NCI-H1048 (cell line): ENCODE measurements at regions not wholly inside any gene's neighbourhood (a gene's known extent, or its start where the extent isn't known, plus 50 kb on each side); places are given as distances from the start of the nearest gene placed in this dataset.

Experiments
- DNase-seq: peaks from one replicate; lab custom pipeline; 2025; lab: John Stamatoyannopoulos, UW

DNA sequence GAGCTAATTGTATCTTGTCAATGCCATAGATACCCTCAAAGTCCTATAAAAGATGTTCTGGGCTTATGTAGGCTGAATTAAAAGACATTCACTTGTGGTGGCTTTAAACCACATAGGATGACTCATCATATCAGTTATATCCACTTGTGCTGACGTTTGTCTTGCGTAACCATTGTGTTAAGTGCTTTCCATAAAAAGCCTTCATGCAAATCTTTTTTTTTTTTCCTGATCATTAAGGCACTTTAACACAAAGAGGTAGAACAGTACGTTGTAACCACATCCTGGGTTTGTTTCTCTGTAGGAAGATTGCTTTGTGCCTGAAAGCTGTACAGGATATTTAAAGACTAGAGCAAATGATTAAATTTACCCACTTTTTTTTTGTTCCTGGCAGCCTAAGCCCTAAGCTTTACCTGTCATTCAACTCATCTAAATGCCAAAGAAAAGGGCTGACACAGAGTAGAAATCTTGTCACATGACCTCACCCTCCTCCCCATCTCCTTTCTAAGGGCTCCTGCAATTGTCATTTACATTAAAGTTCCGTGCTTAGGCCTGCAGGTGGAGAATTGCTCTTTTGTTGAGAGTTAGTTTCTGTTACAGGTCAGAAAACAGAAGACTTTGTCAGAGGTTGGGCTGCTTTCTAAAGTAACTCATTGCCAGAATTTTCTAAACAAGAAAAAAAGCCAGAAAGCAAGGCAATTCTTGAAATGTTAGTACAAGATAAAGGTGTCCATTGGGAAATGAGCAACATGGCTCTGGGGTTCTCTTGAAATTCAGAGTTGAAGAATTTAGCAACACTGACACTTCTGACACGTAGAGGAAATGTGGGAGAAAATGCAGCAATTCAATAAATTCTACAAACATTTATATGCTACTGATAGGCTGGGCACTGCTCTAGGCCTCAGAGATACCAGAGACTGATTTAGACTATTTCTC is 555.6 kb downstream of the PPARGC1A start:
- peak; percentile 75 for DNase-seq

DNA sequence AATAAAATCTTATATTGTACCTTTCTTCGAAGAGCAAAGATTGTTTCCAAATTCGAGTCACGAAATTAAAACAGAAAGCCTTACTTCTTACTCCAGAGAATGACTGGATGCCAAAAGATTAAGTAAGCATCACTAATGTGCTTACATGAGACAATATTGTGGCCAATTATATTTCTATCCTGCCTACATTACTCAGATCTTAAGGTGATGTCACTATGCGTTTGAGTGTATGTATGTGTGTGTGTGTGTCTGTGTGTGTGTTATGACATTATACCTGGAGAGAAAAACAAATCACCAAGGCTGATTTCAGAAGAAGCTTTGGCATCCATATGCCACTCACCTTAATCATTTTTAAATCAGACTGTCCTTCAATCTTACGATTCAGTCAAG is 556.3 kb downstream of the PPARGC1A start:
- DNase-seq = peak; percentile 8

DNA sequence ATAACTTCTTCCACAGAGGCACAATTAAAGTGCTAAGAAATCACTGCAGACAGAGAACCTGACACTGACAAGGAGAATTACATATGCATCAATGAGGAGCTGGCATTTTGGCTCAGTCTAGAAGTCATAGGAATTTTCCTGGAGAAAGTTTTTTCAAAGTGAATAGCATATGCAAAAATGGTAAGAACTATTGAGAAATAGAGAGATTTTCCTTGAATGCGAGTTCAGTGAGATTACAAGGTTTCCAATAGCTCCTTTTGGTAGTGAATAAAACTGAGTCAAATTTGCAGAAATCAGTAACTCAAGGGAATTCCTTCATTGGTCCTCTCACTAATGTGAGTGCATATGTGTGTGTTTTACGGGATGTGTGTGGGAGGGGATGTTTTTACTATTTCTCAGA is 557.5 kb downstream of the PPARGC1A start:
- no peak for DNase-seq

DNA sequence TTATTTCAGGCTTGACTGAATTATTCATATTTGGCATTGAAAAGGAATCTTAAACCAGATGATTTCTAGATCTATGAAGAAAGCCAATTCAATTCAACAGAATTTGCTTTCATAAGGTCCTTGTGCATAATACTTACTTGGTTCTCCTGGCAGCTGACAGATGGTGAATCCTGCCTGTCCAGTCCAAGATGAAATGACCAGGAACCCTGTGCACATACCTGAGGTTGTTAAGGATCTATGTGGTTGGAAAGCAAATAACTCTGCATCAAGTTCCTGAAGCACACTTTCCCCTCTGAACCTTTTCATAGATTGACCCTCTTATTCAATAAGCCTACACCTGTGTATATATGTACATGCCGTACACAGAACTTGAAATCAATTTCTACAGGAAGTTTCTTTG is 562.7 kb downstream of the PPARGC1A start:
- no peak for DNase-seq

DNA sequence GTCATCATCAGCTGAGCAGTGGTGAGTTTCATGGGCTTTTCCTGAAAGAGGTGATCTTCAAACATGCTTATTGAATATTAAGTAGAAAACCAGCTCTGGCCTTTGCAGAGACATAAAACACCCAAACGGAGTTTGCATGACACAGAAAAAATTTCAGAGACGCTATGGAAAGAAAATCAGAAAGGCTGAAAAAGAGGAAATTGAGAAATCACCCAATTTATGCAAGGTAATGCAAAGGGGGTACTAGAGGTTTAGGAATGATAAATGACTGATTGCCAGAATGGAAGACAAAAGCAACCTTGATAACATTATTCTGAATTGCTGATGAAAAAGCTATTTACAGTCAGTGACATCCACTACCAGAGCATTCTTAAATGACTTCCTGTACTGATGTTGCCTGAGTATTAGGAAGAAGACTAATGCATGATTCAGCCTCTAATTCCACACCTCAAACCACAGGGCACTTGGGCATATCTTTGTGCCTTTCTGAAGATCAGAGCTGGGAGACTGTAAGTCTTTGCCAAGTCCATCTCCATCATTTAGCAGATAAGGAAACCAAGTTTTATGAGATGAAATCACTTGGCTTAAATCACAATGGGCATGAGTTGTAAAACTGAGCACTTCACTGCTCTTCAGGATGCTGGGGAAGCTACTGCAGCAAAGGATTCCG is 565.7 kb downstream of the PPARGC1A start:
- no peak for DNase-seq

DNA sequence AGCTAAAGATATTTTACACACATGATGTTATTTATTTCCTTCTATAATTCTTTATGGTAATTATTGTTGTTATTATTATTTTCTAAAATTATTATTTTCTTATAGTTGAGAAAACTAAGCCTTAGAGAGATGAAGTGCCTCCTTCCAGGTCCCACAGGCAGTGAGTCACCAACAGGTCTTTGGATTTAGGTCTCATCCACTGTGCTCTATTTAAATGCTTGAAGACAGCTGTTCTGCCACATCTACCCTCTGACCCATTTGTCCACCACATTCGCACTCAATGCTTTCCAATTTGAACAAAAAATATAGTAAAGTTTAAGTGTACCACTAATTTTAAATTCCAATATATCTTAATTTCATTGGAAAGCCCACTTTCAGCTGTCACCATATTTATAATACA is 566.4 kb downstream of the PPARGC1A start:
- DNase-seq = no peak

DNA sequence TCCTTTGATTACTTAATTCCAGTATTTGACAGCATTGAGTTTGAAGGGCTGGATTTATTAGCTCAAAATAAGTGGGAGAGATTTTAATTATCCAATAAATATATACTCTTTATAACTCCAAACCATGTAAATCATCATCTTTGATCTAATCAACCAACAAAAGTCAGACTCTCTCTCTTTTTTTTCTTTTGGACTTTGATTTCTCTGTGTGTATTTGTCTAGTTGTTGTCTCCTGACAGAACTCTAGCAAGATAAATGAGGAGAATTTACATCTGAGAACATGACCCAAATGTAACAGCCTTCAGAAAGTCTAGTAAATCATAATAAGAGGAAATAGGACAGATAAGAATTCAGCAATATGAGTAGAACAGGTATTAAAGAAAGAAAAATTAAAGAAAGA is 567.1 kb downstream of the PPARGC1A start:
- no peak for DNase-seq

DNA sequence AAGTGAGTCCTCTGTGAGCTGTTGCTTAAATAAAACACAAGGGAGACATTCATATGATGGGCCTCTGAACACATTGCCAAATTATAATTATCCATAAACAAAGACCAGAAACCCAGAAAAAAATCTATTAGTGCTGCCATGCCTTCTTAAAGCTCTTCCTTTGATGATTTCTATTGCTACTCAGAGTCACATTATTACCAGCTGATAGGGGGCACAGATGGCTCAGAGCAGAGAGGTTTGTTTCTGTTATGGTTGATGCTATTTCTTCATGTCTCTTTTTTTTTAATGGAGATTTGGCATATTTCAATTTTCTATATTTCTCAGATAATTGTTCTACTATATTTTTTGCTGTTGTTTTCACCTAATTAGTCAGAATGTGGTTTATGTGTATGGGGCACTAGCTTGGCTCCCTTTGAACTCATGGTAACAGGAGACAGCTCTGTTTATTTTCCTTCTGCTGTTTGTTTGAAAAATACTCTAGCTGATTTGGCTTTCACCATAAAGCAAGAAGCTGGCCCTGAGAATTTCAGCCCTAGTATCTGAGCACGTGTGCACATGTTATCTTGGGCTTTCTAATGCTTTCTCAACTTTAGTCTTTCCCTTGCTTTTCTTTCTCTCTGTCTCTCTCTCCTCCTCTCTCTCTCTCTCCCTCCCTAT is 568.8 kb downstream of the PPARGC1A start:
- no peak for DNase-seq

DNA sequence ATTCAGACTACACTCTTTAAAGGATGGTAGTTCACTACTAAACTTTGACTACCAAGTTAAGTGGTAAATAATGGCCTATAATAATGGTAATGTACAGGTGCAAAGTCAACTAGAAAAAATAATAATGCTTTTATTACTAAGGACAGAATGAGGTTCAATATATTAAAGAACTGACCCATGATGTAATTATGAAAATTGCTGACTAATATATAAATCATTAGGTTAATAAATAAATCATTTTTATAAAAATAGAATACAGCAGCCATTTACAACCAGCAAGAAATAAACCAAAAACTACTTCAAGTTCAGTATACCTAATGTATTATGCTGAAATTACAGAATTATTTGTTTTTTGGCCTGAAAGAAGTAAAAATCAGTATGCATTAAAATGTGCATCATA is 577.2 kb downstream of the PPARGC1A start:
- no peak for DNase-seq

DNA sequence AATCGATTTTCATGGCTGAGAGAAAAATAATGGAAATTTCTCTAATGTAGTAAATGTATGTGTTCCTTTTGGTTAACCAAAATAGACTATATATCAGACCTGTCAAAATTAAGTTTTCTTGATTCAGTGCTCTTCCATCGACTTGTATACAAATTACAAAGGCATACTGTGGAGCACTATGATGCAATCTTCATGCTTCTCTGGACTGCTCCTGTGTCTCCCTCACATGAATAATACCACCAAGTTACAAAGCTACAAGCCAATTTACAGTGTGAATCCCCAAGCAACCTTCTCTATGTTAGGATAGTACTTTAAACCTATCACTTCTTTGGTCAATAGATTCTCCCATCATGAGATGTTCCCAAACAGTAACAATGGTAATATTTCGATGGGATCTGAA is 577.9 kb downstream of the PPARGC1A start:
- DNase-seq = no peak

DNA sequence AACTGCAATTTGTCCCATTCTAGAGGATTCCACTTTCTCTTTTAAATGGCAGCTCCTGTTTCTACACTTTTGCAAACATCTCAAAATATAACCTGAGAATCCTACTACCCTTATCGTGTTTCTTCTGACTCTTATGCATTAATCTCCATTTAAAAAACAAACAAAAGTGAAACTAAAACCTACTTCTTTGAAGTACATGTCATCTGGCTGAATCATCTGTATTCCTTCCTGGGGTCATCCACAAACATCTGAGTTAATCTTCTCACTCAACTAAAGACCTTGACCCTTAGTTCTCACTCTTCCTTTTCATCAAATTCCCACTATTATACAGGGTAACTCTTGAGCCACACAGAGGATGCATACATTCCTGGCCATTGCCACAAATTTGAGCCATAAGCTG is 584.8 kb downstream of the PPARGC1A start:
- DNase-seq = no peak

DNA sequence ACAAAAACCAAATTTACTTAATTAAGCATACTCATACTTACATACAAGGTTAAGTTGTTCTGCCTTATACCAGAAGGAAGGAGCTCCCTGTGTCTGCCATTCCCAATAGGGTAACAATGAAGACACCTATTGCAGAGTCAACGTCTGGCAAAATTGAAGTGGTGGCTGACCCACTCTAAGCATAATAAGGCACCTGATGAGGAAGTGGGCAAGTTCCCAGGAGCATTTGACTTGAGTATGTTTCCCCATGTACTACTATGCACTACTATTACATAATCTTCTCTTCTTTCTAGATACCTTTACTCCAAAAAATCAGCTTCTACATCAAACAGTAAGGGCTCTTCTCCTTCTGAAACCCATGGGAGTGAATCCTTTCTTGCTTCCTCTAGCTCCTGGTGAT is 591.5 kb downstream of the PPARGC1A start:
- no peak for DNase-seq

DNA sequence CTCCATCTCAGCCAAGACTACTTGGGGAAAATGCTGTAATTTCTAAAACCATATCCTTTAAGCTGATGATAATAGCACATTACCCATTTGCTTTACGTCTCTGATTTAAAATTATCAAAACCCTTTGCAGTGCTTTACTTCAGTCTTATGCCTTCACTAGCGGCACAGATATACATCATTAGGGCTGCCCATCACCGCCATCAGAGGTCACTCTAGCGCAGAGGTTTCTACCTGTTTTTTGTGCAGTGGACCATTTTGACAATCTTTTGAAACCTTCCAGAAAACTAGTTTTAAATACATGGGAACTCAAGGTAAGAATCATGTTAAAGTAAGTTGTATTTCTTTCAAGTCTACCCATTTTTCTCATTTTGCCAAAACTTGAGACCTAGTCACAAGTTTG is 592.5 kb downstream of the PPARGC1A start:
- DNase-seq = no peak

DNA sequence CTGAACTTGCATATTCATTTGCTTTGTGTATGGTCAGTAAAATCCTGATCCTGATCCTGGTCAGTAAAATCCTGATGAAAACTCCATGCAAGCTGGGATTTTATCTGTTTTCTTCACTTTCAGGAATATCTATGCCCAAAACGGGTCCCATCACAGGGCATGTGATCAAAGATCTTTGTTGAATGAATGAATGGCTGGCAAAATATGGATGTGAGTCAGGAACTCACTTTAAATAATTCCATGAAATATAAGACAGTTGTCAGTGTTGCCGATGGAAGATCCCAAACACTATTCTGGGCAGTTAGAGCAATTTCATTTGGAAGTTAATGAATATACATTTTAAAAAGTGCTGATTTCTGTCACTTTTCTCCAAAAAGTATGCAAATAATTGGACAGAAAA is 598.4 kb downstream of the GBA3 start:
- DNase-seq = no peak

DNA sequence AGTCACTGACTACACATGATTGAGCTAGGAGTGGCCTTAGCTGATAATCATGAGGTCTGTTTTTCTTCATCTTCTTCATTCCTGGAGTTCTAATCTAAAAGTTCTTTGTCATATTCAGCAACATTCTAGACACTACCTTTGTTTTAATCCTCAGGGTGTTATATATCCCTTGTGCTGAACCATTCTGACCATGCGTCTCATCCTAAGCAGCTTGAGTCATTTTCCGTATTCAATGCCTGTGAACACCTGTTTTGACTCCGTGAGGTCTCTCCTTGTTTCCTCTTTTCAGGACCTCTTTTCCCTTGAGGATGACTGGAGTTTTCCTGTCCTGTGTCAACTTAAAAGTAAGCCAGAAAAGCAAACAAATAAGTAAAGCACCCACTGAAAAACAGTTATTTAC is 597.9 kb downstream of the GBA3 start:
- no peak for DNase-seq

DNA sequence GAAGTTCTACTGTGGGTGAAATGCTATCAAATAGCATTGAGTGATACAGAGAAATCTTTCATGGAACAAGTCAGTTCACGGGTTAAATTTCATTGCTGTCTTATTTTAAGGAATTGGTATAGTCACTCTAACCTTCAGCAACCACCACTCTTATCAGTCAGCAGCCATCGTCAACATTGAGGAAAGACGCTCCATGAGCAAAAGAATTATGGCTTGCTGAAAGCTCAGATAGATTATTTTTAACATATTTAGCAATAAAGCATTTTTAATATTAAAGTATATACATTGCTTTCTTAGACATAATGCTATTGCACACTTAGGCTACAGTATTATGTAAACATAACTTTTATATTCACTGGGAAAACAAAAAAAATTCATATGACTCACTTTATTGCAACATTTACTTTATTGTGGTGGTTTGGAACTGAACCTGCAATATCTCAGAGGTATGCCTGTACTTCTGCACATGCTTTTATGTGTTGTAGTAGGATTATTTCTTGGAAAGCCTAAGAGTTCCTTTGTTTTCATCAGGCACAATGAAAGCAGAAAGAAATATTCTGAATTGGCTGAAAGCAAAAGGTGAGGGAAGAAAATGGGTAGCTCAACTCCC is 586.7 kb downstream of the GBA3 start:
- no peak for DNase-seq

DNA sequence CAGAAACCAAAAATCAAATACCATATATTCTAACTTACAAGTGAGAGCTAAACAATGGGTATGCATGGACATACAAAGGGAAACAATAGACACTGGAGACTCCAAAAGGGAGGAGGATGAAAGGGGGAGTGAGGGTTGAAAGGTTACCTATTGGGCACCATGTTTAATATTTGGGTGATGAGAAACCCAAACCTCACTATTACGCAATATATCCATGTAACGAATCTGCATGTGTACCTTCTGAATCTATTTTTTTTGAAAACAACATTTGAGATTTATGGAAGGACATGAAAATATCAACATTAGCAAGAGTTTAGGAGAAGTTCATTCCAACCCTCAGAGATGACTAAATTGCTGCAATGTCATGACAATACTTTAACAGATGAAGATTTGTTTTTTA is 586.1 kb downstream of the GBA3 start:
- no peak for DNase-seq

DNA sequence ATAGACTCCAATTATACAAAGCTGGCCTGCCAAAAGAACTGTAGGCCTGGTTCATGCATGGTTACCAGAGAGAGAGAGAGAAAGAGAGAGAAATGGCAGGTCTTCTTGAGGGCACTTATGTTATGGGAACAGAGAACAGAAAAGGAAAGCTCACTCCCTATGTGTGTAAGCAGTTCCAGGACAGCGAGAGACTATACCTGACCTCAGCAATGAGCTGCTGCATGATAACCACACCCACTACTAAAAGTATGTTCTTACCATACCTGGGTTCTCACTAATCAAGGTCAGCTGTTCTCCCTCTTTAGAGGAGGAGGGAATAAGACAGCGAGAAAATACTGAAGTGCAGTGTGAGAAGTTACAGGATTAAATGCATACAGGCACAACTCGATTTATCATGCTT is 583.3 kb downstream of the GBA3 start:
- DNase-seq = no peak

DNA sequence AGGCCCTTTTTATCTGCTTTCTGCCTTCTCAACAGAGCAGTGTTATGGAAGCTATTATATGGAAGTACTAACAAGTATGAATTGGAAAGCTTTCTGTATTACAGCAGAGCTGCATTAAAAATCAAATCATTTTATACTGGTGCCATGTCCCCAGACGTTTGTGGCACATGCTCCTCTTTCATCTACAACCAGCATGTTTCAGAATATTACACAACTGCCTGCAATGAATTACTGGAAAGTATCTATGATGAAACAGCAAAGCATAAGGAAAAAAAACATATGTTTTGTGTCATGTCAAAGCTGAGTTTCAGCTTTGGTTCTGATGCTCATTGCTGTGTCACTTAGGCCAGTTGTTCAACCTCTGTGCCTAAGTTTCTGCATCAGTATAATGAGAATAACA is 576.8 kb downstream of the GBA3 start:
- DNase-seq = no peak

DNA sequence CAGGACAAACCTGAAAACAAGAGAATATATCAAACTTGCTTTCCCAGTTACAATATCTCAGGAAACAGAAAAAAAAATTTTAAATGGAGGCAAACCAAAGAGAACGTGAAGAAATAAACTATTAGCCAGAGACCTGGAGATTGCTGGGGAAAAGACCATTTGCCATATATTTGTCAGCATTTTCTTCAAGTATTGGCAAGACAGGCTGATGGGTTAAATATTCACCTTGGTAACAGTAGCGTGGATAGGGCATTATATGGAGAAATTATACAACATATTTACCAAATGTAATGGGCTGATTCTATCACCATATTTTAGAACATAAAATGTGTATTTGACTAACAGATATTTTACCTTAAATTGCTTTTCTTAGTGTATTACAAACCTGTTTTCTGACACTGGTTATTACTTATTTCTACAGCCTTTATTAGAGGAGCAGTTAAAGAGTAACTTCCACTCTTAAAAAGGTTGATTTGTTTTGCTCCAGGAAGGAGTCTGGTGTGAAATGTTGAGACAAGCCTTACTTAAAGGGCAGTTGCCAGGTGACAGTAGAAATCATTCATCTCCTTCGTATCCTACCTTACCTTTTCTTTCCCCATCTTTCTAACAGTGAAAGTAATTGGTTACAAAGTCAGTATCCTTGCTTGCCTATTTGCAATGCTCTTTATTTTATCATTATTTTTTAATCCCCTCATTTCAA is 575.5 kb downstream of the GBA3 start:
- DNase-seq = no peak

DNA sequence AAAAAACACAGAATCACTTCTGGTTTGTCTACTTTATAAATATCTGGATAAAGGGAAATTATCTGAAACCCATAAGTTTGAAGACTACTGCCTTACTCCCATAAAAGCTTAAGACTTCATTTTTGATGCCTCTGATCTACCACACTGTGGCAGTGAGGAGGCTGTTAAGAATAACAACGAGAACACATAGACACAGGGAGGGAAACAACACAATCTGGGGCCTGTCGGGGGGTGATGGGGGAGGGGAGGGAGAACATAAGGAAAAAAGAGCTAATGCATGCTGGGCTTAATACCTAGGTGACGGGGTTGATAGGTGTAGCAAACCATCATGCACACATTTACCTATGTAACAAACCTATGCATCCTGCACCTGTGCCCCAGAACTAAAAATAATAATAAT is 573.7 kb downstream of the GBA3 start:
- DNase-seq = no peak

DNA sequence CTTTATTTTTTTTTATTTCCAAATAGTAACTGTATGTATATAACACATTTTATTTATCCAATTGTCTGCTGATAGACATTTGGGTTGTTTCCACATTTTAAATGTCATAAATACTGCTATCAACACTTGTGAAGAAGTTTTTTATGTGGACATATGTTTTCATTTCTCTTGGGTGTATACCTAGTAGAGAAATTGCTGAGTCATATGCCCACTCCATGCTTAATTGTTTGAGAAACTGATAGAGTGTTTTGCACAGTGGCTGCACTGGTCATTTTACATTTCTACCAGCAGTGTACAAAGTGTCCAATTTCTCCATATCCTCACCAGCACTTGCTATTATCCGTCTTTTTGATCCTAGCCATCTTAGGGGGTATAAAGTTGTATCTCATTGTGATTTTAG is 567.8 kb downstream of the GBA3 start:
- no peak for DNase-seq
